Ovary (tissue), 7 donors: ENCODE measurements at regions not wholly inside any gene's neighbourhood (a gene's known extent, or its start where the extent isn't known, plus 50 kb on each side); places are given as distances from the start of the nearest gene placed in this dataset.
"Not testable (repeated sequence)": the region's sequence is repeated elsewhere in the genome, so short reads cannot be mapped to it uniquely, and the experiment has no call there.

Experiments
- DNase-seq, 5 donors: peaks; one replicate each; pipeline ENCODE4 v3.0.0-alpha.2; 2019 to 2020
- H3K27ac ChIP-seq, 2 donors: fragments of 200-600 bp; one replicate each; pipeline versions ENCODE4 v1.5.1 to v1.8.0; 2019 to 2022
- H3K27me3 ChIP-seq: fragments of 200-600 bp; one replicate; pipeline ENCODE4 v1.8.0; 2022
- H3K36me3 ChIP-seq: fragments of 200-600 bp; sonication (generic); one replicate; pipeline ENCODE4 v1.5.1; 2019
- H3K4me1 ChIP-seq: one replicate; pipeline ENCODE4 v1.8.1; 2013; ENCODE audit warnings: mild to moderate bottlenecking, moderate library complexity; ENCODE audit not compliant: insufficient read depth
- H3K4me3 ChIP-seq: fragments of 200-600 bp; sonication (generic); one replicate; pipeline ENCODE4 v1.5.1; 2017
- H3K9me3 ChIP-seq, 2 donors: fragments of 200-600 bp in 1 of 2; sonication (generic) in 1 of 2; one replicate each; pipeline versions ENCODE4 v1.5.1 to v1.8.1; 2013 to 2019; ENCODE audit warnings: mild to moderate bottlenecking in 1 of 2, moderate library complexity in 1 of 2
- EP300 ChIP-seq: sonication (generic); formaldehyde crosslinking; IDR thresholded peaks from one replicate; pipeline ENCODE4 v1.6.1; 2017; ENCODE audit warnings: antibody characterized with exemption
- POLR2A ChIP-seq: fragments of 450-650 bp; IDR thresholded peaks from one replicate; pipeline ENCODE4 v1.6.1; 2017; ENCODE audit warnings: antibody characterized with exemption, mild to moderate bottlenecking, moderate library complexity
- WGBS, 3 donors: extraction: QIAGEN DNeasy Blood & Tissue Kit in 1 of 3; methylation state at CpG; one replicate each; pipeline versions ENCODE4 v1.1.5 to v1.1.7; 2013 to 2017; 5-methylcytosine and 5-hydroxymethylcytosine counted together
- intact Hi-C, 4 donors: fragments of 100-400 bp; cut with DNase I; formaldehyde crosslinking; loops; one replicate each; pipeline versions ENCODE4 v1.11.0 to v1.15.1; 2022 to 2023
- TF ChIP-seq, protein P1 (sequence below), 3 donors: fragments of 450-650 bp in 2 of 3; fragments of 200-600 bp in 1 of 3; IDR thresholded peaks; one replicate each; pipeline versions ENCODE4 v1.5.1 to v1.8.0; 2016 to 2022; ENCODE audit warnings: antibody characterized with exemption in 3 of 3, mild to moderate bottlenecking in 1 of 3
- donor health status: DM: no; HTN: no; CAD: no; lungs with moderate emphysema.
- donor health status: DM: no; HTN: no; CAD: no.
- donor health status: Bipolar disorder and iron deficiency.
- donor health status: DM: no; HTN: no; CAD: no.
- donor health status: DM: yes; HTN: yes; CAD: no.

DNA sequence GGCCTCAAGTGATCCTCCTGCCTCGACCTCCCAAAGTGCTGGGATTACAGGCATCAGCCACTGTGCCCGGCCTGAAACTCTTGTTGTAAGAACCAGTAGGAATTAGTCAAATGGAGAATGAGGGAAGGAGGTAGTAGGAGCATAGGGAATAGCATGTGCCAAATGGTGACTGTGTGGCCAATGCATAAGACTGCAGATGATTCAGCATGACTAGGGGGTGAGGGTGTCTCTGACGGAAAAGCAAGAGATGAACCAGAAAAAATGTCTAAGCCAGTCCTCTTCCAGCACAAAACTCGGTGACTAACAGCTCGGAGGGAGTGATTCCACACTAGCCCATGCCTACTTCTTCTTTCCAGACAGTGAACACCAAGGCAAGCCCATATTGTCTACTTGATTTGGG lies 58.2 kb upstream of the DUSP21 start:
- 66 to 83% (median 73%) methylated on average over 5 of the region's 5 CpGs for WGBS, 3 donors
- Histone ChIP-seq H3K36me3 (no peaks in the 10 kb centered on the region), H3K27me3 (no peaks in the 10 kb centered on the region), H3K27ac (no peak overlapping the region), H3K4me1 (no peaks in the 10 kb centered on the region), H3K9me3 (no peaks in the 10 kb centered on the region), H3K4me3 (no peak overlapping the region)
- no peak for DNase-seq
- TF ChIP-seq, protein P1, sequence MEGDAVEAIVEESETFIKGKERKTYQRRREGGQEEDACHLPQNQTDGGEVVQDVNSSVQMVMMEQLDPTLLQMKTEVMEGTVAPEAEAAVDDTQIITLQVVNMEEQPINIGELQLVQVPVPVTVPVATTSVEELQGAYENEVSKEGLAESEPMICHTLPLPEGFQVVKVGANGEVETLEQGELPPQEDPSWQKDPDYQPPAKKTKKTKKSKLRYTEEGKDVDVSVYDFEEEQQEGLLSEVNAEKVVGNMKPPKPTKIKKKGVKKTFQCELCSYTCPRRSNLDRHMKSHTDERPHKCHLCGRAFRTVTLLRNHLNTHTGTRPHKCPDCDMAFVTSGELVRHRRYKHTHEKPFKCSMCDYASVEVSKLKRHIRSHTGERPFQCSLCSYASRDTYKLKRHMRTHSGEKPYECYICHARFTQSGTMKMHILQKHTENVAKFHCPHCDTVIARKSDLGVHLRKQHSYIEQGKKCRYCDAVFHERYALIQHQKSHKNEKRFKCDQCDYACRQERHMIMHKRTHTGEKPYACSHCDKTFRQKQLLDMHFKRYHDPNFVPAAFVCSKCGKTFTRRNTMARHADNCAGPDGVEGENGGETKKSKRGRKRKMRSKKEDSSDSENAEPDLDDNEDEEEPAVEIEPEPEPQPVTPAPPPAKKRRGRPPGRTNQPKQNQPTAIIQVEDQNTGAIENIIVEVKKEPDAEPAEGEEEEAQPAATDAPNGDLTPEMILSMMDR (IDR thresholded peaks at IDR 0.05), result no peak
- TF ChIP-seq POLR2A (no peak), EP300 (no peak)
- intact Hi-C loops, result no loop called here

- intact Hi-C loops, result no loop called here
- no peak for TF ChIP-seq POLR2A
- TF ChIP-seq, protein P1 (IDR thresholded peaks at IDR 0.05), result no peak
- TF ChIP-seq EP300, result no peak
- no peaks in the 10 kb centered on the region for H3K36me3 ChIP-seq
- no peak overlapping the region for H3K27ac ChIP-seq
- H3K9me3 ChIP-seq, result no peaks in the 10 kb centered on the region
- no peak overlapping the region for H3K4me3 ChIP-seq
- no peak for DNase-seq
- H3K4me1 ChIP-seq, result no peaks in the 10 kb centered on the region
- WGBS, 3 donors, result 44 to 60% (median 59%) methylated on average over 2 of the region's 2 CpGs
- no peaks in the 10 kb centered on the region for H3K27me3 ChIP-seq
Measured at GRCh38 chrX:44784241-44784640, 59.6 kb upstream of the DUSP21 start.

GRCh38 chrX:44778254-44778653 lies 65.6 kb upstream of the DUSP21 start:
- Histone ChIP-seq H3K27me3 (no peaks in the 10 kb centered on the region), H3K9me3 (no peaks in the 10 kb centered on the region), H3K4me3 (no peak overlapping the region), H3K27ac (no peak overlapping the region), H3K36me3 (no peaks in the 10 kb centered on the region), H3K4me1 (no peaks in the 10 kb centered on the region)
- intact Hi-C loops, result no loop called here
- 80 to 93% (median 90%) methylated on average over 7 of the region's 7 CpGs for WGBS, 3 donors
- no peak for TF ChIP-seq EP300
- no peak for TF ChIP-seq POLR2A
- TF ChIP-seq, protein P1 (IDR thresholded peaks at IDR 0.05), result no peak
- no peak for DNase-seq

- WGBS, 3 donors, result 74 to 86% (median 83%) methylated on average over 6 of the region's 6 CpGs
- intact Hi-C loops, result no loop called here
Measured at GRCh38 chrX:44775726-44776125, 68.1 kb upstream of the DUSP21 start.

DNA sequence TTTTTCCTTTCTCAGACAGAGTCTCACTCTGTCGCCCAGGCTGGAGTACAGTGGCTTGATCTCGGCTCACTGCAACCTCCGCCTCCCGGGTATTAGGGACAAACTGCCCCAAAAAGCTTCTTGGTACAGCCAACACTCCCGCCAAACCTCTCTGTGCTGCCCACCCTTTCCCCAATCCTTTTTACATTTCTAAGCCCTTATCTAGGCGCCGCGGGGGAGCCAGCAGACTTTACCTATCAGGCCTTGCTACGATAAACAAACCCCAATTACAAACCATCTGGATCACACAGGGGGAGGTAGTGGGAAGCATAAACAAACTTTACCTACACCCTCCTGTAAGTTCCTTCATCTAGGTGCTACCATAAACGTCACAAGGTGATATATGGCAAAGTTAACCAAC lies 69.8 kb upstream of the DUSP21 start:
- H3K27me3 ChIP-seq, H3K4me3 ChIP-seq, H3K4me1 ChIP-seq, H3K9me3 ChIP-seq, H3K27ac ChIP-seq, H3K36me3 ChIP-seq, intact Hi-C loops, DNase-seq: not testable (repeated sequence)
- 33 to 40% (median 34%) methylated on average over 10 of the region's 10 CpGs for WGBS, 3 donors

More at GRCh38 chrX:44775726-44776125, 68.1 kb upstream of the DUSP21 start:
- H3K36me3 ChIP-seq, result no peaks in the 10 kb centered on the region
- H3K27me3 ChIP-seq, result no peaks in the 10 kb centered on the region
- no peaks in the 10 kb centered on the region for H3K9me3 ChIP-seq
- no peak for TF ChIP-seq EP300
- TF ChIP-seq, protein P1 (IDR thresholded peaks at IDR 0.05), result no peak
- no peak for TF ChIP-seq POLR2A
- H3K4me3 ChIP-seq, result no peak overlapping the region
- H3K27ac ChIP-seq, result no peak overlapping the region
- DNase-seq, result no peak
- no peaks in the 10 kb centered on the region for H3K4me1 ChIP-seq
